Islet precursor cell (in vitro differentiated cells): ENCODE measurements at regions not wholly inside any gene's neighbourhood (a gene's known extent, or its start where the extent isn't known, plus 50 kb on each side); places are given as distances from the start of the nearest gene placed in this dataset.

Source experiments
- DNase-seq: peaks from one replicate; pipeline ENCODE4 v3.0.0-alpha.2; 2018

DNA sequence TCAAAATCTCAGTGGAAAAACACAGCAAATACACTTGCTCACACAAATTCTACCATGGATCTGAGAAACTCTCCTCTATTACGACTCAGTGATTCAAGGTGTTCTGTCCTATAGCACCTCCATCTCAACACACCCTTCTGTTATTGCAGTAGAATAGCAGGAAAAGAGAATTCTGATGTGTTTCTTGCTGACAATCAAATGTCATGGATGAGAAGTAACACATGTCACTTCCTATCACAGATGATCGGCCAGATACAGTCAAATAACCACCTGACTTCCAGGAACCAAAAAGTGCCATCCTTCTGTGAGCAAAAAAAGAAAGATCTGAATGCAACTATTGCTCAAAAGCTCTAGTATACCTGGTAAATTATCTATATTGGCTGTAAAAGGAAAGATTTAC, 734.2 kb upstream of the GBE1 start:
- no peak for DNase-seq

DNA sequence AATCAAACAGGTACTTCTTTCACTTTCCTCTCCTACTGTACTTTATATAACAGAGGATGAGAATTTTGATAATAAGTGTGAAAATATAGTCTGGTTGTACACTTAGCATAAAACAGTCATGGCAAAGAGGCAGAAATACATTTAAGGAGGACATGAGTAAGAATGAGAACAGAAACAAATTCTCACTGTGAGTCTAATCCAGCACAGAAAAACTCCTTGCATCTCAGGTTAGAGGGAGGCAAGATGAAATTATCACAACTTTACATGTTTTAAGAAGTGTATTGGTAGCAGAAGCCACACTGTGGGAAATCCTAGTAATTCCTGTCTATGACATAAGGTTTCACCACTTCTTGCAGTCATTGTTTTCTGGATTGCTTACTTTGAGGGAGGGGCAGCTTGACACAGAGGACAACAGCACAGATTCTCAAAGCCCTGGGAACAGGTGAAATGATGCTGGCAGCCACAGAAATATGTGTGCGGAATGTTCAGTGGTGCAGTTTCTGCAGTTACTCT, 733.6 kb upstream of the GBE1 start:
- no peak for DNase-seq

DNA sequence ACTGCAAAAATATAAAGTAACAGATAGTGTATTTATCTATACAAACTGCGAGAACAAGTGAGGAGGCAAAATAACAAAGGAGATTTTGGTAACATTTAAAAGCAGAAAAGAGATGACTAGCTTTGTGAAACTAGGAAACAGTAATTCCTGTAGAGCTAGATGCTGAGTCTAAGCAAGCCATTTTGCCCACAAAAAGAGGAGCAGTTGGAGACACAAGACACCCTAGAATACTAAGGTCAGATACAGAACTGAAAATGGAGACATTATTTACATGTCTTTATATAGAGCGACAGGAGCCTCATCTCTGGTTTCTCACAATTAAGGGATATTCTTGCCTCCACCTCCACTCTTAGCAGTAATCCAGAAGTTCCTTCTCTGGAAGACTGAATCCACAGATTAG, 732.4 kb upstream of the GBE1 start:
- no peak for DNase-seq

DNA sequence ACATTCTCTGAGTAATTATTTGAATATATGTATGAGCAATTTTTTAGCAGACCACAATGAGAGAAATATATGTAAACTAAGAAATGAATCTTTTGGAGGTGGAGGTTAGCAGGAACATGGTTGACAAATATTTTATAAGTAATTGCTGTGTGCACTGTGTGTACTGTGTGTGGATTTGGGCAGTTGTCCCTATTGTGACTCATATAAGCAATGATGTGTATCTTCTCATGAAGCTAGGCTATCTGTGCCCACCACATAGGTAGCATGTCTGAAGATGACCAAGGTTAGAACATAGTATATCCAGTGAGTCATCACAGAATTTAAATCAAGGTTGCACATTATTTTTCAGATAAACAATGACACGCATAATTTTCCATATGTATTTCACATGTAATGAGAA, 713.9 kb upstream of the GBE1 start:
- no peak for DNase-seq

DNA sequence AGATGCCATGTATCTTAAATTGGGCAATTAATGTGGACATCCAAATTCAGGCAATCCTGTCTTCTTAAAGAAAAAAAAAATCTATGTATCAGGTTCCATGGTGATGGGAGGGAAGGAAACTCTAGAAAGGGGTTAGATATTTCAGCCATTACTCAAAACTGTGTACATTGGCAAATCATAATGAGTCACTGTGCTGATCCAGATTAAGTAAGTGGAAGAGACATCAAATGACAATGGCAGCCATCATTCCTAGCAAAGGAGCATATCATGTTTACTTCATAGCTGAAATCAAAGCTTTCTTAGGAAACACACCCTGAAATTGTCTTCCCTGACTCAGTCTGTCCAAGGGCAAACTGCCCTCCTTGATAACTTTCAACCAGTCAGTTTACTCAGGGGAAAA, 713.3 kb upstream of the GBE1 start:
- no peak for DNase-seq

DNA sequence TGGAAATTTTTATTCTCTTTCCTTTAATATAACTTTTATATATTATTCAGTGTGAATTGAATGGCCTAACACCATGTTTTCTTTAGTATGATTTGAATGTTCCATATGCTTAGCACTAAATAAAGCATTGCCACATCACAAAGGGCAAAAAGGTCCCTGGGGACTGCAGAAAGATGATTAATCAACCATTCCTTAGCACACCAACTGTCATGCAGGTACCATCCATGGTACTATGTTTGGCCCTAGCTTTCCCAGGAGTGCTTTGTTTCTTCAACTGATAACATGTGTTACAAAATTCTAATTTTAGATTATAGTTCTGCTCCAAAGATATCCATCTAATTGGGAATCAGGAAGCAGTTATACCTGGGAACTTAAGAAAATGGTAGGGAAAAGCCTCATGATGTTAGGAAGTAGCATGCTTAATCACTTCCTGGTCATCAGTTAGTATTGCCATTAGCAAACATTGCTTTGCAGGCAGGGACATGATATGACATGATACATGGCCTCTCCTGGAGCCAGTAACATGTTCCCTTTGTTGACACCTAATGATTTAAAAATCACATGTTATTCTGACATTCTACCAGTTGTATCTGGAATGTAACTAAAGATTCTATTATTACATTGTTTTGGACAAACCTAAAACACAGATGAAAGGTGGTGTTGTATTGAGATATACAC, 712.6 kb upstream of the GBE1 start:
- DNase-seq = no peak

DNA sequence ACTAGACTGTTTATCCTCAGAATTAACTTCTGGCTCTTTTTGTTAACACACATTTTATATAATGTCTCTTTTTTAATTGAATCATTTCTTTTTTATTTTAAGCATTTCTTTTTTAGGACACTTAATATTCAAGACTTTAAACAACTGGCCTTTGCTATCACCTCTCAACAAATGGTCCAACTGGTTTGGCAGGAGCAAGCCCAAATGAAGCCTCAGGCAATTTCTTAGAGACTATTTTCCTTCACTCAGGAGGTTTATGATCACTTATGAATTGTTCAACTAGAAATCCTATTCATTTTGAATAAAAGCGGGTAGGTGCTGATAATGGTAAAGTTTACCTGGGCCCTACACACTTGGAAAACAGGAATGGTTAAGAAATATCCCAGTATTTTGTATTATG, 705.6 kb upstream of the GBE1 start:
- no peak for DNase-seq

DNA sequence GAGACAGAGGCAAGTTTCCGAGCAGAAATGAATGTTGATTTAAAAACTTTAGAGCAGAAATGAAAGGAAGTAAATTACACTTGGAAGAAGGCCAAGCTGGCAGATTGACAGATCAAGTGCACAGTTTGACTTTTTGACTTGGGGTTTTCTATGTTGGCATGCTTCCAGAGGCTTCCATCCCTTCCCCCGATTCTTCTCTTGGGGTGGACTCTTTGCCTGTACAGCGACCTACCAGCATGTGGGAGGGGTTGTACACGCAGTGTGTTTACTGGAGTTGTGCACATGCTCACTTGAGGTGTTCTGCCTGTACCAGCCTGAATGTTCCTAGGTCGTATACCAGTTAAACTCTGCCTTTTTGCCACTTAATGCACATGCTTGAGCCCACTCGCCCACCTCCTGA, 701.5 kb upstream of the GBE1 start:
- no peak for DNase-seq

DNA sequence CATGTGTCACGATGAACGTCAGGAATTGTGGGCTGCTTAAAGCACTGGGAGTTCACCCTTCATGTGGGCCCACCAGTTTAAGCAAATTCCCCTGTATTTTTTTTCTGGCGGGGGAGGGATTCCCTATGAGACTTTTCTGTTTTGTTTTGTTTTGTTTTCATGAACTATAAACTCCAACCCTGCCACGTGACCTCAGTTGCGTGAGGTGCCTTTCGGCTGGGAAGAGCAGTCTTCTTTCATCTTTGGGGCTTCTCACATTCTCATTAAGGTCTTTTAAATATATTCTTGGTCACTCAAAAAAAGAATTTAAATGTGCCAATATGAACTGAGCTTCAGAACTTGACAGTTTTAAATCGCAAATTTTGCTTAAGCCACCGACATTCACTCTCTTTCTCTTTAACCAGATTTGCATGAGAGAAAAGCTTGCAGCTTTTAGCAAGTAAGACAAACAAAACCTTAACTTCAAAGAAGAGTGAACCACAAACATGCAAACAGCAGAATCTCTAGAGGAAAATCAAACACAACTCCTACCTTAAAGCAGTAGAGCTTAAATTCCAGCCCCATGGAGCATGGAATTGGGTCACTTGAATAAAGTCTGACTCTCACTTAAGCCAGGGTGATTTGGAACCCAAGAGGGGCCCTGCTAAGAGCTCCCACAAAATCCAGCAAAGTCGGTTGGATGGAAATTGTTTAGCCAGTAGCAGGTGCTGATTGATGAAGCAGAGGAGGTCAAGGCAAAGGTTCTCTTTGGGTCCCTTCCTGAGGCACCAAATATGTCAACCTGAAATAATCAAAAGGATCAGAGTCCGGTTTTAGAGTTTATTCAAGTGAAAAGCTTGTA, 699.8 kb upstream of the GBE1 start:
- no peak for DNase-seq

DNA sequence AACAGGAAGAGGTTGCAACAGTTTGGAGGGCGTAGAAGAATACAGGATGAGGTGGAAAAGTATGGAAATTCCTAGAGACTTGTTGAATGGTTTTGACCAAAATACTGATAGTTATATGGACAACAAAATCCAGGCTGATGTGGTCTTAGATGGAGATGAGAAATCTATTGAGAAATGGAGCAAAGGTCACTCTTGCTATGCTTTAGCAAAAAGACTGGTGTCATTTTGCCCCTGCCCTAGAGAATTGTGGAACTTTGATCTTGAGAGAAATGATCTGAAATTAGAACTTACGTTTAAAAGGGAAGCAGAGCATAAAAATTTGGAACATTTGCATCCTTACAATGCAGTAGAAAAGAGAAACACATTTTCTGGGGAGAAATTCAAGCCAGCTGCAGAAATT, 686.9 kb upstream of the GBE1 start:
- DNase-seq = no peak

DNA sequence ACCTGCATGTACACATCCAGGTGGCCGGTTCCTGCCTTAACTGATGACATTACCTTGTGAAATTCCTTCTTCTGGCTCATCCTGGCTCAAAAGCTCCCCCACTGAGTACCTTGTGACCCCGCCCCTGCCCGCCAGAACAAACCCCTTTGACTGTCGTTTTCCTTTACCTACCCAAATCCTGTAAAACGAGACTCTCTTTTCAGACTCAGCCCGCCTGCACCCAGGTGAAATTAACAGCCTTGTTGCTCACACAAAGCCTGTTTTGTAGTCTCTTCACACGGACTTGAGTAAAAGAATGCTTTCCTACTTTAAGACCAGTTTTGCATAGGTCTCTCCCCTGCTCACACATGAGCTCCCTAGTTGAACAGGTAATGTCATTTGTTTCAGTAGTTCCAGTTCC, 667.4 kb upstream of the GBE1 start:
- peak; percentile 86 for DNase-seq

DNA sequence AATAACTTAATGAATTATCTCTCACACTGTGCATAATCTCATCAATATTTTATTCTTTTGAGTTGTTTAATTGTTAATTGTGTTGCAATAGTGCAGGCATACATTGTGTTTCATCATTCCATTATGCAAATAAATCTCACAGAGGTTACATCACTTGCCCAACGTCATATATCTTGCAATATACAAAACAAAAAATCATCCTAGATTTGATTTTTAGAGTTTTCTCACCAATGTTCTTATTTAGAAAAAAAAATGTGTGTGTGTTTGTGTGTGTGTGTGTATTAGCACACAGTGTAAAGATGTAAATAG, 662.5 kb upstream of the GBE1 start:
- no peak for DNase-seq

DNA sequence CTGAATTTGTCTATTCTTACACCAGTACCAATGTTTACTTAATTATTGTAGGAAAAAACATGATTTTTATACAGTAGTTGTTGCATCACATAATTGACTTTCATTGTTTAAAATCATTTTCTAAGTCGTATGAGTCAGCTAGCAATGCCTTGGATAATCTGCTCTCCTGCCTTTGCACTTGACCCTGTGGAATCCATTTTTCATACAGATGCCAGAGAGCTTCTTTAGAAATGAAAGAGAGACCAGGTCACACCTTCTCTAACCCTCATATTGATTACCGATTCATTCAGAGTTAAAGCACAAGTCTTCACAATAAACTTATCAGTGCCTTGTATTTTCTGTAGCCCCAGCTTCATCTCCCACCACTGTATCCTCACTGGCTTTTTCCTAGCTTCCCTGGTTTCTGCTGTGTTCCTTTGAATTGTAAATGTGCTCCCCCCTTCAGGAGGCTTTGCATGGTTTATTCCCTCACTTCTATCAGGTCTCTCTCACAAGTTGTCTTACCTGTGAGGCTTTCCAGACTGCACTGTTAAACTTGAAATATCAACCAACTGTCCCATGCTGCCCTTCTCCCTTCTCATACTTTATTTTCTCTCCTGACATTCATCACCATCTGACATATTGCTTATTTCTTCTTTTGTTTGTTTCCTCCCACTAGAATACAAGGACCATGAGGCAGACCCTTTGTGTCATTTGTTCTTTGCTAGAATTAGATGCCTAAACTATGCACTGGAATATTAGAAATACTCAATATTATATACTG, 662.0 kb upstream of the GBE1 start:
- DNase-seq = no peak

DNA sequence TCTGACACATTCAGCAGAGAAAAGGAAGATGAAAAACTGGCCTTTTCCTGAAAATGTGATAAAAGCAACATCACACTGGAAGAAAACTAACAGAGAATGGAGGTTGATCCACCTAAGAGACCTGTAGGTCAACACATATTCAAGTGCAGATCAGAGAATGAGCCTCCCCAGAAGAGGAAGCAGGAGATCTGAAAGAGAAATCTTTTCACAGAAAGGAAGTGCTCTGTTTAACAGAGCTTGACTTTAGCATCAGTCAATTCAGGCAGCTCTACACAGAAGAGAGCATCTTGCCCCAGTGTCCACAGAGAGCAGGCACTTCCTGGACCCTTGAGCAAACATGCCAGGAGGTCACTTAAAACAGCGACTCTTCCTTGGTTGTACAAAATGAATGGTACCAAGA, 655.4 kb upstream of the GBE1 start:
- no peak for DNase-seq

DNA sequence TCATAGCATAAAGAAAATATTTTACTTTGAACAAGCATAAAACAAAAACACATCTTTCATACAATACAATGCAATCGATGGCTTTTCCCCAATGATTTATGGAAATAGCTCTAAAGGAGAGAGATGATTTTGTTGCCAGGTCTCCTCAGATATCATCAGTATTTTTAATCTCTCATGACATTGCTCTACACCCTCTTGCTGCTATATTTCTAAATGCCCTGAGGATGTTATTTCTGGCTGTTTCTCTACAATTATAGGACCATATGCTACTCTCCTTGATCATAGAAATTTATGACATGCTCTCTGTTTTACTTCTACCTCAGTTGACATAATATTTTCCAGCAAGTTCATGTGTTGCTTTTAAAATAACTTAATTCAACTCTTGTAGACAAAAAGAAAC, 654.9 kb upstream of the GBE1 start:
- no peak for DNase-seq

DNA sequence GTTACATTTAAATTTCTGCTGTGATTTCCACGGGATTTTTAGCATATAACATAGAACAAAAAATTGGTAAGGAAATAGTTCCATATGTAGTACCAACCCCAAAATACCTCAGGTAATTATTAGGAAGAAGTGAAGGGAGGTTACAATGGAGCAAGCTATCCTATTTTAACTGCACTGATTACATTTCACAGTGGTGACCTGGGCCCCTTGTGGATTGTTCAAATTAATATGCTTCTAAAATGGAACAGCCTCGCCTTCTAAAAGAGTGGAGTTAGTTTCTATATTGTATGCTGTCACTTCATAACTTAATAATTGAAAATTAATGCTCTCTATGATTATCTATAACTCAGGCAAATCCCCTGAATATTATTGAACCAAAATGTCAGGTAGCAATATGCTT, 651.7 kb upstream of the GBE1 start:
- DNase-seq = no peak

DNA sequence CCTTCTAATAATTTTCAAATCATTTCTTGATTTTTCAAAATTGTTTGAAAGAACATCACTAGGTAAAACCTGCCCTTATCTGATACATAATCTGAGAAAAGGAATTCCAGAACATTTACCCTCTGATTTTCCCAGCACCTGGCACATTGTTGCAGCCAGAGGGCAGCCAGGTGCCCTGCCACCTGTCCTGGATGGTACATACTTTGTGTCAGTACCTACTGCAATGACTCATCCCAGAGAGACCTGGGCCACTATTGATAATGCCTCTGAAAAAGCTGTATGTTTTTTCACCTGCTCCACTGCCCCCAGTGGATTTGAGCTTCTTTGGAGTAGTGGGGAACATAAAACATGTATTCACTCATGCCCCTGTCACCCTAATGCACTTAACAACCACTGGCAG, 648.9 kb upstream of the GBE1 start:
- no peak for DNase-seq

DNA sequence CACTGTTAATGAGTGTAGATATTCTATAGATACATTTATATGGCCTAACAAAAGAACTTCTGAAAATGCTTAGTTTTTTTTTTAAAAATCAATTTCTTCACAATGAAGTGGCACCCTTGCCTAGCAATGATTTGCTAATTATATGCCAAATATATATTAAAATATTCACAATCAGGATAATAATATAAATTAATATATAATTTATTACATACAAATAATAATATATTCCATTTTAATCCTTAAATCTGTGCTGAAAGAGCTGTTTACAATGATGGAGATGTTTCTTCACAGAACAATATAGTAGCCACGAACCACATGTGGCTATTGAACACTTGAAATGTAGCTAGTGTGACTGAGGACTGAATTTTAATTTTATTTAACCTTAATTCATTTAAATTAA, 648.4 kb upstream of the GBE1 start:
- DNase-seq = no peak

DNA sequence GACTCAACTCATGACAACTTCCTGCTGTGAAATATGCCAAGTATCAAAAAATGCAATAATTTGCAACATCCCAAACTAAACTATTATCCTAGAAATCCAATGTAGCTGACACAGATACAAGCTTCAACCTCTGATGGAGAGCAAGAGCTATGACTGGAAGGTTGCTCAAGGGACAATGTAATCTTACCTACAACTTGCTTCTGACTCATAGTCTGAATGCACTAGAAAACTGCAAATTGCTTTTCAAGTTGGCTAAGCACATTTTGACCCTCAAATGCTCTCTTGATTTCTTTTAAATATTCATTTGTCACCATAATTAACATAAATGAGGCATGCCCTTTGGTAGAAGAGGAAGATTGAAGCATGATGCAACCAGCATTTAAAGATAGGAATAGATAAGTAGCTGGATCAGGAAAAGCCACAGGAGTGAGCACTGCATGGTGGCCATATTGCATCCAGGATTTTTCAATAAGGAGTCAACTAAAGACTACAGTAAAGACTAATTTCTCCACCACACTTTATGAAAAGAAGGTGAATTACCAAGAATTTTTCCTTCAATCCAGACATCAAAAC, 630.8 kb upstream of the GBE1 start:
- no peak for DNase-seq

DNA sequence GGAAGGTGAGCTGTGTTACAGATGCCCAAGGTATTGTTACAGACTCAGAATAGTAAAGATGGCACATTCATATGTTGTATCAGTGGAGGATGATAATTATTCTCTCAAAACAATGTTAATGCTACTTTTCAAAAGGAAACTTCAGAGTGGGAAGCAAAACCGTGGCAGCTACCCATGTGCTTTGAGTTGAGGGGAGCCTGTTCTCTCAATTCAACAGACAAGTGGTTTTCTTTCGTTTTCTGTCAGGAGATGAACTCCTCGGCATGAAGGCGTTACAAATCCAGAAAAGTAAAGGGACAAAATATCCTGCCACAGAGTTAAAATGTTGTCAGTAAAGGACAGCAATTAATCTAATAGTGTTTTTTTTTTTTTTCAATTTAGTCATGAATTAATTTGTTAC, 629.4 kb upstream of the GBE1 start:
- no peak for DNase-seq

DNA sequence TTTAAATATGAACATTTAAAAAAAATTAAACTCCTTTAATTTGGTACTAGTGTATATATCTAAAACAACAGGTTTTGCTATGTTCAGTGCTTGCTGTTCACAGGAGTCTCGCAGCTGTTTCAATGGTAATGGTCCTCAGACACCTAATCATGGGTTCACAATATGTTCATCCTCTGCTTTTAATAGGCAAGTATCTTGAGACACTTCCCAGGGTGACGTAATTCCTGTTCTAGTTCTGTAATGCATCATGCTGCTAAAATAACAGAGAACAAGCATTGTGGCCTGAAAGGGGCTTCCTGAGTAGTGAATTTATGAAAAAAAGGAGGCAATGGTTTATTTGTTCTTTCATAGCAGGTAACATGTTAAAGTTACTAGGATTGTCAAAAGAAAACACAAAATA, 625.2 kb upstream of the GBE1 start:
- no peak for DNase-seq

DNA sequence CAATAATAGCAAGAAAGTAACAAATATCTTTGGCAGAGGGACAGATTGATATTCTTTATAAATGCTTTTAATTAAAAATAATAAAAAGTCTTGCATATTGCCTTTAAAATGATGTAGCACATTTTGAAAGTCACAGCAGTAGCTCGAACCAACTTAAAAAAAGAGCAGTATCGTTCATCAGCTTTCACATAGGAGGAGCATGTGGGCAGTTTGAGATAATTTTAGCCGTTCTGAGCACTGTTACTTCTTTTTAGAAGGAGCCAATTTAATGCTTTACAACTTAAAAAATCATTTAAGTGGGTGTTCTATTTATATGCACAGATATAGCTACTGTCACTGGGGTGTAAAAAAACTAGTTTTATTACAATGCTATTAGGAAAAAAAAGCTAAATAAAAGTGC, 622.7 kb upstream of the GBE1 start:
- DNase-seq = no peak

DNA sequence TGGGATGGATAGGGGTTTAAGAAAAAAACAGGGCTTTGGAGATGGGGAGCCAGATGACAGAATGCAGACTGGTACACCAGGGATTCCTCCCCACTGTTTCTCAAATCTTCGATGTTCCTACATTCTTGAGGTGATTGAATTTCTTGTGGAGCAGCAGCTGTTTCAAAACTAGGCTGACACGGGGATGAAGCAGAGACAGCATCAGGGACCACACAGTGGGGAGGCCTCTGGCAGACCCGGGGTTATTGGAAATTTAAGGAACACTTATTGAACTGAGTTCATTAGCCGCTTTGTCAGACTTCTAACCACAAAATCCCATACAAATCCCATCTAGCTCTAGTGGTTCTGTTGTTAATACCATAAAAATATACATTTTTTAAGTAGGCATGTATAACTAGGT, 621.4 kb upstream of the GBE1 start:
- DNase-seq = no peak

DNA sequence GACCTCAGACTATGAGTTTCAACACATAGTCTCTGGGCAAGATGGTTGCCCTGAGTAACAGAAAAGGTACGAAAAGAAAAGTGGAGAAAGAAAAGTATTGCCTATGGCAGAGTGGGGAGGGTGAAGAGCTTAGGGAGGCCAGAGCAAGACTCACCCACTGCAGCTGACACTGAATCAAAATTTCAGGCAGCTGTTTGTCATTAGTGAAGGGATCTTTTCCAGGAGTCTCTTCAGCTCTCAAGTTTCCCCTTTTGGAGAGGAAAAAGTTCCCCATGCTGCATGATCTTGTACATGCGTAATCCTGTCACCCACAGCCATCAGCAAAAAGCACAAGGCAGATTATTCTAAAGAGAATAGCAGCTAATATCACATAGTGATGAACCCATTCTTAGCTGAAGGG, 616.9 kb upstream of the GBE1 start:
- DNase-seq = no peak
